ENCODE measurements at regions not wholly inside any gene's neighbourhood (a gene's known extent, or its start where the extent isn't known, plus 50 kb on each side); places are given as distances from the start of the nearest gene placed in this dataset.

DNA sequence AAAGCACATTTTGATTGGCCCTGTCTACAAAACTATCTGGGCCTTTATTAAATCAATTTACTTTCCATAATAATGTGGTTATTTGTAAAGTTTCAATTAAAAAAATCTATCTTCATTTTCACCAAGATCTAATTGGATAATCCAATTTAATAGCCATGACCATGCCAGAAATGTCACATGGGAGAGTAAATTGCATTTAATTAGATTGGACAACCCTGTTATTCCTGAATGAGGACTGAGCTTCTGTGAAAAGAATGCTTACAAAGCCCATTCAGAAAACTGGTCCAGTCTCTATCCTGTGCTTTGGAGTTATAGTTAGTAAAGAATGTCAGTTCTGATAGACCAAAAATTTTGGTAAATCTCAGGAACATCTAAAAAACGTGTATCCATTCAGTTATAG is 541.9 kb upstream of the ANO5 start:
- TF ChIP-seq, protein P1, sequence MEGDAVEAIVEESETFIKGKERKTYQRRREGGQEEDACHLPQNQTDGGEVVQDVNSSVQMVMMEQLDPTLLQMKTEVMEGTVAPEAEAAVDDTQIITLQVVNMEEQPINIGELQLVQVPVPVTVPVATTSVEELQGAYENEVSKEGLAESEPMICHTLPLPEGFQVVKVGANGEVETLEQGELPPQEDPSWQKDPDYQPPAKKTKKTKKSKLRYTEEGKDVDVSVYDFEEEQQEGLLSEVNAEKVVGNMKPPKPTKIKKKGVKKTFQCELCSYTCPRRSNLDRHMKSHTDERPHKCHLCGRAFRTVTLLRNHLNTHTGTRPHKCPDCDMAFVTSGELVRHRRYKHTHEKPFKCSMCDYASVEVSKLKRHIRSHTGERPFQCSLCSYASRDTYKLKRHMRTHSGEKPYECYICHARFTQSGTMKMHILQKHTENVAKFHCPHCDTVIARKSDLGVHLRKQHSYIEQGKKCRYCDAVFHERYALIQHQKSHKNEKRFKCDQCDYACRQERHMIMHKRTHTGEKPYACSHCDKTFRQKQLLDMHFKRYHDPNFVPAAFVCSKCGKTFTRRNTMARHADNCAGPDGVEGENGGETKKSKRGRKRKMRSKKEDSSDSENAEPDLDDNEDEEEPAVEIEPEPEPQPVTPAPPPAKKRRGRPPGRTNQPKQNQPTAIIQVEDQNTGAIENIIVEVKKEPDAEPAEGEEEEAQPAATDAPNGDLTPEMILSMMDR (IDR thresholded peaks at IDR 0.05), result no peak
- no peak for TF ChIP-seq EP300 (IDR thresholded peaks at IDR 0.05)
